ENCODE measurements at regions not wholly inside any gene's neighbourhood (a gene's known extent, or its start where the extent isn't known, plus 50 kb on each side); places are given as distances from the start of the nearest gene placed in this dataset.
"Not testable (repeated sequence)": the region's sequence is repeated elsewhere in the genome, so short reads cannot be mapped to it uniquely, and the experiment has no call there.

- peak in 1 of 2 experiments; percentile 11 for DNase-seq
Observed at GRCh38 chr3:173214576-173214975, 73.5 kb upstream of the SPATA16 start.

GRCh38 chr3:173199568-173199967, 58.5 kb upstream of the SPATA16 start:
- no peak for DNase-seq

- DNase-seq: not testable (repeated sequence)
Observed at GRCh38 chr3:173194868-173195267, 53.8 kb upstream of the SPATA16 start.

DNA sequence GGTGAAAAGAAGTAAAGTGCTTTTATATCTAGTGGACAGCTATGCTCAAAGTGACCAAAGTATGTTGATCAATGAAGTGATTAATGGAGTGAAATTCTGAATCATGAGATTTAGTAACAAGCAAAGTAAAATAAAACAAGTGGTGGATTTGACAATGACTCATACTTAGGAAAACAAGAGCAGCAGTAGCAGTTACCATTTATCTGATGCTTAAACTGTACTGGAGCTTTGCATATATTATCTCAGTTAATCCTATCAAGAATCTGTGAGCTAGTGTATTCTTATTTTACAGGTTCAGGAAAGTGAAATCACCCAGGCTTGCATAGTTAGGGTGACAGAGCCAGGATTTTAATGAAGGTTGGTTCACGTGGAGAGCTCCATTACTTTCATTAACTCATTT, 50.6 kb upstream of the SPATA16 start:
- DNase-seq: peak in 1 of 2 experiments; percentile 58

All from NCI-H524 (cell line).